GM10266 (cell line): ENCODE measurements at regions not wholly inside any gene's neighbourhood (a gene's known extent, or its start where the extent isn't known, plus 50 kb on each side); places are given as distances from the start of the nearest gene placed in this dataset.

Source experiments
- DNase-seq: peaks from one replicate; pipeline ENCODE4 v3.0.0; 2012; ENCODE audit errors: extremely low spot score
- CTCF ChIP-seq: IDR thresholded peaks from 2 replicates; pipeline ENCODE4 v1.5.1; 2012; ENCODE audit warnings: mild to moderate bottlenecking, low read depth; ENCODE audit not compliant: control insufficient read depth, insufficient read depth; ENCODE audit errors: missing control alignments

DNA sequence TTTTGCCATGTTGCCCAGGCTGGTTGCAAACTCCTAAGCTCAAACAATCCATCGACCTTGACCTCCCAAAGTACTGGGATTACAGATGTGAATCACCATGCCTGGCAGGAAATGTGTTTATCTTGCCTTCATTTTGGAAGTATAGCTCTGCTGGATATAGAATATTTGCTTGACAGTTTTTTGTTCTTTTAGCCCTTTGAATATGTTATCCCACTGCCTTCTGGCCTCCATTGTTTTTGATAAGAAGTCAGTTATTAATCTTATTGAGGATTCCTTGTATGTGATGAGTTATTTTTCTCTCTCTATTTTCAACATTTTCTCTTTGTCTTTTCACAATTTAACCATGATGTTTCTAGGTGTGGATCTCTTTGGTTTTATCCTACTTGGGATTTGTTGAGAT lies 112.9 kb upstream of the RAB3GAP2 start:
- TF ChIP-seq CTCF = no peak
- DNase-seq = no peak

GRCh38 chr1:220382994-220383393 lies 110.7 kb upstream of the RAB3GAP2 start:
- no peak for TF ChIP-seq CTCF
- no peak for DNase-seq

GRCh38 chr1:220380885-220381284 lies 108.6 kb upstream of the RAB3GAP2 start:
- DNase-seq = no peak
- no peak for TF ChIP-seq CTCF

DNA sequence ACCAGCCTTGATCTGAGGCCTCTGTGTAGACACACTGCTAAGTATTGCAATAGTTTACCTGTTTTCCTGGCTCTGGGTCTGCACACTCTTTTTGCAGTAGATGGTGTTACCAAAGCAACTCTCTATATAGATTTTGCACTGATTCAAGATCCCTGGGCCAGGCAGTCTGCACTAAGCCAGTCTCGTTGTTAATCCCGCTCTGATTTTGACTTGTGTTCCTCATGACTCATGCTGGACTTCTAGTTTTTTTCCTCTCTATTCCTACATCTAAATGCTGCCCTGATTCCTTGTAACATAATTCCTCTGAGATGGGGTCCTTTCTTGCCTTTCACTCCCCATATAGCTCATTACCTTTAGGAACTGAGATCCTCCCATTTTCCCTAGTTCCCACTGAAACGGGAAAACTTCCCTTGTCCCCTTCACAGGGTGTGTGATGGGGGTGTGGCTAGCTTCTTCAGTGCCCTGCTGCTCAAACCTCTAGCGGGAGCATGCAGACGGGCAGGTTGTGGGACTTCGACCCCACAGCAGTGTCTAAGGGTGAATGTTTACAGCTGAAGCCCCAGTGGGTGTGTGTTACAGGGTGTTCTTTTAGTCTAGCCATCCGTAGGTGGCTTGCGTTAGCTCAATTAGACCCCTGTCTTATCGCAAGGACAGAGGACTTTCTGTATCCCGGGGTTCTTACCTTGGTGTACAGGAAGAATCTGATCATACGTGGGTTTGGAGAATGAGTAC lies 106.5 kb upstream of the RAB3GAP2 start:
- no peak for DNase-seq
- TF ChIP-seq CTCF = no peak

GRCh38 chr1:220375715-220376114 lies 103.5 kb upstream of the RAB3GAP2 start:
- TF ChIP-seq CTCF = no peak
- no peak for DNase-seq

- DNase-seq = no peak
- no peak for TF ChIP-seq CTCF
Measured at GRCh38 chr1:220374449-220374848, 102.2 kb upstream of the RAB3GAP2 start.

DNA sequence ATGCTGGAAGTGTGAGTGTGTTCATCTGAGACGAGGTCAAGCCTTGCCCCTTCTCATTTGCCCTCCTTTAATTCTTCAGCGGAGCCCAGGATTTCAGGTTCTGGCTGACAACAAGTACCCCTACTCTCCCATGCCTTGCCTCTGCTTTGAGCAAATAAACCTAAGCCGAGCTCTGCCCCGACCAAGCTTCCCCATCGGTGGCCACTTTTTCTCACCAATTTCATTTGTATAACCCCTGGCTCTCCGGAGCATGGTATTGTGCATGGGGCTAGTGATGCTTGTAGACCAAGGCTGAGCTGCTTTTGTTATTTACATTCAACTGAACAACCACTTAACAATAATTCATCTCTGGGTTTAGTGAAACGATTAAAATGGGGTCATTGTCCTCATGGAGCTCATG lies 100.2 kb upstream of the RAB3GAP2 start:
- no peak for TF ChIP-seq CTCF
- DNase-seq = no peak
